Naive thymus-derived CD4-positive, alpha-beta T cell (primary cell): ENCODE measurements at regions not wholly inside any gene's neighbourhood (a gene's known extent, or its start where the extent isn't known, plus 50 kb on each side); places are given as distances from the start of the nearest gene placed in this dataset.

Experiments used
- ATAC-seq: fragments of 150-1000 bp; cut with Tn5 transposase; 2 replicates; pipeline ENCODE4 v1.10.0; 2021; ENCODE audit warnings: mild to moderate bottlenecking, moderate library complexity
- CTCF ChIA-PET: fragments of 350-600 bp; sonication (Branson Sonifier 250); formaldehyde crosslinking; loops from one replicate; lab custom pipeline; 2021; ENCODE audit warnings: antibody characterized with exemption; lab: Charles Lee
- POLR2A ChIA-PET: fragments of 350-600 bp; sonication (Branson Sonifier 250); formaldehyde crosslinking; loops from one replicate; lab custom pipeline; 2021; ENCODE audit warnings: antibody characterized with exemption, inconsistent platforms; lab: Charles Lee
- DNase-seq, 9 donors: peaks; one replicate each; pipeline versions ENCODE4 v3.0.0 to v3.0.0-alpha.2; 2020 to 2022; ENCODE audit warnings: mixed read lengths in 1 of 9
- H3K27ac ChIP-seq: one replicate; pipeline ENCODE4 v1.7.0; 2013; ENCODE audit warnings: mild to moderate bottlenecking, low read depth, low read length, moderate library complexity
- H3K27me3 ChIP-seq, 2 donors: one replicate each; pipeline ENCODE4 v1.7.0; 2013; ENCODE audit warnings: low read length in 2 of 2, mild to moderate bottlenecking in 2 of 2, moderate library complexity in 2 of 2; ENCODE audit not compliant: control insufficient read depth in 2 of 2, insufficient read depth in 2 of 2
- H3K36me3 ChIP-seq, 3 experiments: 1 replicate in 2 of 3; 2 replicates in 1 of 3; pipeline ENCODE4 v1.7.0; 2013; ENCODE audit warnings: low read length in 3 of 3, mild to moderate bottlenecking in 3 of 3, moderate library complexity in 1 of 3; ENCODE audit not compliant: insufficient read depth in 3 of 3, control insufficient read depth in 2 of 3
- H3K4me1 ChIP-seq, 2 donors: one replicate each; pipeline ENCODE4 v1.7.0; 2013; ENCODE audit warnings: low read length in 2 of 2, mild to moderate bottlenecking in 2 of 2, moderate library complexity in 1 of 2; ENCODE audit not compliant: control insufficient read depth in 2 of 2, insufficient read depth in 2 of 2
- H3K4me3 ChIP-seq: 2 replicates; pipeline ENCODE4 v1.7.0; 2013; ENCODE audit warnings: mild to moderate bottlenecking, low read length
- H3K9me3 ChIP-seq, 3 experiments: 1 replicate in 2 of 3; 2 replicates in 1 of 3; pipeline ENCODE4 v1.7.0; 2013; ENCODE audit warnings: low read length in 3 of 3; ENCODE audit not compliant: control insufficient read depth in 2 of 3
- H3K27ac Mint-ChIP-seq, 9 donors: one replicate each; pipeline ENCODE4 v1.8.0; 2020 to 2022; ENCODE audit warnings: mixed read lengths in 9 of 9, mild to moderate bottlenecking in 8 of 9, moderate library complexity in 5 of 9, inconsistent platforms in 2 of 9
- H3K27me3 Mint-ChIP-seq, 5 donors: one replicate each; pipeline ENCODE4 v1.8.0; 2021 to 2022; ENCODE audit warnings: mixed read lengths in 5 of 5, mild to moderate bottlenecking in 1 of 5
- H3K36me3 Mint-ChIP-seq, 5 donors: one replicate each; pipeline ENCODE4 v1.8.0; 2020 to 2022; ENCODE audit warnings: mixed read lengths in 5 of 5, mild to moderate bottlenecking in 3 of 5, inconsistent platforms in 1 of 5
- H3K4me1 Mint-ChIP-seq, 7 donors: one replicate each; pipeline ENCODE4 v1.8.0; 2020 to 2022; ENCODE audit warnings: mixed read lengths in 7 of 7, mild to moderate bottlenecking in 3 of 7, inconsistent platforms in 1 of 7
- H3K4me3 Mint-ChIP-seq, 10 donors: one replicate each; pipeline ENCODE4 v1.8.0; 2020 to 2022; ENCODE audit warnings: mild to moderate bottlenecking in 10 of 10, mixed read lengths in 10 of 10, moderate library complexity in 6 of 10, inconsistent platforms in 2 of 10
- H3K9me3 Mint-ChIP-seq, 11 donors: one replicate each; pipeline ENCODE4 v1.8.0; 2020 to 2022; ENCODE audit warnings: mixed read lengths in 11 of 11, mild to moderate bottlenecking in 4 of 11, inconsistent platforms in 1 of 11, moderate library complexity in 1 of 11
- intact Hi-C, 2 donors: fragments of 100-400 bp; cut with micrococcal nuclease; formaldehyde crosslinking; loops; one replicate each; pipeline ENCODE4 v1.15.1; 2023

GRCh38 chr5:53355316-53355715, 125.1 kb upstream of the FST start:
- H3K4me3 Mint-ChIP-seq = no peak overlapping the region
- peaks cover 0 to 23% (median 12%) of the 10 kb centered on the region in 5 donors for H3K27me3 Mint-ChIP-seq
- H3K4me1 ChIP-seq = no peaks in the 10 kb centered on the region
- ATAC-seq (no peak), DNase-seq (no peak)
- peaks cover 0 to 12% (median 0%) of the 10 kb centered on the region in 11 donors for H3K9me3 Mint-ChIP-seq
- no peak overlapping the region for H3K27ac ChIP-seq
- CTCF ChIA-PET = no interaction called here
- H3K27me3 ChIP-seq = peaks cover 0 to 3% of the 10 kb centered on the region in 2 donors
- no peaks in the 10 kb centered on the region for H3K9me3 ChIP-seq
- no peak overlapping the region for H3K4me3 ChIP-seq
- no peaks in the 10 kb centered on the region for H3K4me1 Mint-ChIP-seq
- H3K27ac Mint-ChIP-seq = no peak overlapping the region
- no peaks in the 10 kb centered on the region for H3K36me3 Mint-ChIP-seq
- POLR2A ChIA-PET = no interaction called here
- no peaks in the 10 kb centered on the region for H3K36me3 ChIP-seq
- intact Hi-C loops = no loop called here

- Histone ChIP-seq H3K36me3 (no peaks in the 10 kb centered on the region), H3K27me3 (peaks cover 0 to 3% of the 10 kb centered on the region in 2 donors), H3K27ac (no peak overlapping the region), H3K9me3 (no peaks in the 10 kb centered on the region), H3K4me1 (no peaks in the 10 kb centered on the region), H3K4me3 (no peak overlapping the region)
- H3K4me3 Mint-ChIP-seq = no peak overlapping the region
- H3K36me3 Mint-ChIP-seq = no peaks in the 10 kb centered on the region
- peaks cover 0 to 12% (median 0%) of the 10 kb centered on the region in 11 donors for H3K9me3 Mint-ChIP-seq
- ChIA-PET CTCF (no interaction called here), POLR2A (no interaction called here)
- no peak overlapping the region for H3K27ac Mint-ChIP-seq
- intact Hi-C loops = no loop called here
- ATAC-seq (no peak), DNase-seq (no peak)
- peaks cover 0 to 23% (median 9%) of the 10 kb centered on the region in 5 donors for H3K27me3 Mint-ChIP-seq
- no peaks in the 10 kb centered on the region for H3K4me1 Mint-ChIP-seq
Measured at GRCh38 chr5:53355931-53356330, 124.5 kb upstream of the FST start.

- Mint-ChIP-seq H3K9me3 (peaks cover 0 to 7% (median 0%) of the 10 kb centered on the region in 11 donors), H3K36me3 (no peaks in the 10 kb centered on the region), H3K27me3 (peaks cover 0 to 21% (median 14%) of the 10 kb centered on the region in 5 donors), H3K4me1 (no peaks in the 10 kb centered on the region), H3K27ac (no peak overlapping the region), H3K4me3 (no peak overlapping the region)
- H3K9me3 ChIP-seq = no peaks in the 10 kb centered on the region
- H3K27me3 ChIP-seq = peaks cover 0 to 3% of the 10 kb centered on the region in 2 donors
- ChIA-PET POLR2A (no interaction called here), CTCF (no interaction called here)
- DNase-seq (no peak), ATAC-seq (no peak)
- H3K4me1 ChIP-seq = no peaks in the 10 kb centered on the region
- no peak overlapping the region for H3K4me3 ChIP-seq
- no peaks in the 10 kb centered on the region for H3K36me3 ChIP-seq
- intact Hi-C loops = no loop called here
- no peak overlapping the region for H3K27ac ChIP-seq
Measured at GRCh38 chr5:53357439-53357838, 123.0 kb upstream of the FST start.

- ChIA-PET POLR2A (no interaction called here), CTCF (no interaction called here)
- ATAC-seq (no peak), DNase-seq (no peak)
- intact Hi-C loops = no loop called here
- Histone ChIP-seq H3K4me1 (no peaks in the 10 kb centered on the region), H3K4me3 (no peak overlapping the region), H3K27me3 (peaks cover 0 to 3% of the 10 kb centered on the region in 2 donors), H3K27ac (no peak overlapping the region), H3K9me3 (no peaks in the 10 kb centered on the region), H3K36me3 (no peaks in the 10 kb centered on the region)
- no peaks in the 10 kb centered on the region for H3K36me3 Mint-ChIP-seq
- no peak overlapping the region for H3K4me3 Mint-ChIP-seq
- H3K4me1 Mint-ChIP-seq = no peaks in the 10 kb centered on the region
- H3K9me3 Mint-ChIP-seq = peaks cover 0 to 7% (median 0%) of the 10 kb centered on the region in 11 donors
- no peak overlapping the region for H3K27ac Mint-ChIP-seq
- H3K27me3 Mint-ChIP-seq = peaks cover 0 to 25% (median 14%) of the 10 kb centered on the region in 5 donors
Measured at GRCh38 chr5:53358794-53359193, 121.6 kb upstream of the FST start.

- no peak overlapping the region for H3K4me3 ChIP-seq
- intact Hi-C loops = no loop called here
- DNase-seq = no peak
- Mint-ChIP-seq H3K9me3 (peaks cover 0 to 7% (median 0%) of the 10 kb centered on the region in 11 donors), H3K27me3 (peaks cover 0 to 25% (median 14%) of the 10 kb centered on the region in 5 donors), H3K27ac (no peak overlapping the region), H3K36me3 (no peaks in the 10 kb centered on the region), H3K4me3 (no peak overlapping the region), H3K4me1 (no peaks in the 10 kb centered on the region)
- no peak overlapping the region for H3K27ac ChIP-seq
- POLR2A ChIA-PET = no interaction called here
- no peak for ATAC-seq
- no peaks in the 10 kb centered on the region for H3K4me1 ChIP-seq
- H3K9me3 ChIP-seq = no peaks in the 10 kb centered on the region
- CTCF ChIA-PET = no interaction called here
- peaks cover 0 to 3% of the 10 kb centered on the region in 2 donors for H3K27me3 ChIP-seq
- no peaks in the 10 kb centered on the region for H3K36me3 ChIP-seq
Measured at GRCh38 chr5:53359916-53360517, 120.4 kb upstream of the FST start.

GRCh38 chr5:53360811-53361210, 119.6 kb upstream of the FST start:
- intact Hi-C loops = no loop called here
- no peaks in the 10 kb centered on the region for H3K36me3 Mint-ChIP-seq
- H3K9me3 ChIP-seq = no peaks in the 10 kb centered on the region
- POLR2A ChIA-PET = no interaction called here
- DNase-seq (no peak), ATAC-seq (no peak)
- no peak overlapping the region for H3K4me3 Mint-ChIP-seq
- H3K27ac Mint-ChIP-seq = no peak overlapping the region
- no peaks in the 10 kb centered on the region for H3K4me1 Mint-ChIP-seq
- peaks cover 0 to 20% (median 14%) of the 10 kb centered on the region in 5 donors for H3K27me3 Mint-ChIP-seq
- peaks cover 0 to 3% of the 10 kb centered on the region in 2 donors for H3K27me3 ChIP-seq
- H3K4me1 ChIP-seq = no peaks in the 10 kb centered on the region
- no peak overlapping the region for H3K27ac ChIP-seq
- H3K36me3 ChIP-seq = no peaks in the 10 kb centered on the region
- no peak overlapping the region for H3K4me3 ChIP-seq
- CTCF ChIA-PET = no interaction called here
- H3K9me3 Mint-ChIP-seq = peaks cover 0 to 7% (median 0%) of the 10 kb centered on the region in 11 donors

GRCh38 chr5:53361708-53362107, 118.7 kb upstream of the FST start:
- no peak overlapping the region for H3K27ac ChIP-seq
- Mint-ChIP-seq H3K27ac (no peak overlapping the region), H3K9me3 (peaks cover 0 to 7% (median 0%) of the 10 kb centered on the region in 11 donors), H3K4me3 (no peak overlapping the region), H3K36me3 (no peaks in the 10 kb centered on the region), H3K4me1 (no peaks in the 10 kb centered on the region), H3K27me3 (peaks cover 0 to 20% (median 14%) of the 10 kb centered on the region in 5 donors)
- CTCF ChIA-PET = no interaction called here
- ATAC-seq (no peak), DNase-seq (no peak)
- H3K36me3 ChIP-seq = no peaks in the 10 kb centered on the region
- H3K27me3 ChIP-seq = peaks cover 0 to 8% of the 10 kb centered on the region in 2 donors
- H3K9me3 ChIP-seq = no peaks in the 10 kb centered on the region
- POLR2A ChIA-PET = no interaction called here
- no peaks in the 10 kb centered on the region for H3K4me1 ChIP-seq
- no peak overlapping the region for H3K4me3 ChIP-seq
- intact Hi-C loops = no loop called here
